ENCODE measurements at regions not wholly inside any gene's neighbourhood (a gene's known extent, or its start where the extent isn't known, plus 50 kb on each side); places are given as distances from the start of the nearest gene placed in this dataset.

DNA sequence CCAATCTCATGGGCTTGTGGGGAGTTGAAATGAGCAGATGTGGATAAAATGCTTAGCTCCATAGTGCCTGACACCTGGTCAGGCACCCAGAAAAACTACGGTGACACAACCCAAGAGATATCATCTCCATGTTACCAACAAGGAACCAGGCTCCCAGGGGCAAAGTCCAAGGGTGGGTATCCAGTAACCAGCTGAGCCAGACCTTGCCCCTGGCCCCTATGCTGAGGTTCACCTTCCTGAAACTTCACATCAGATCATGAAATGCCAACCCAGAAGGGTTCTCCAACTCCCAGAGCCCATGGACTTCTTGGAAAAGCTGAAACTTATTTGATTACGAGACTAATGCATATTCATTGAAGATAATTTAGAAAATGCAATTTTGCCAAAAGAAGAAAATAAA is 141.8 kb upstream of the KCNG1 start:
- TF ChIP-seq, protein P1, sequence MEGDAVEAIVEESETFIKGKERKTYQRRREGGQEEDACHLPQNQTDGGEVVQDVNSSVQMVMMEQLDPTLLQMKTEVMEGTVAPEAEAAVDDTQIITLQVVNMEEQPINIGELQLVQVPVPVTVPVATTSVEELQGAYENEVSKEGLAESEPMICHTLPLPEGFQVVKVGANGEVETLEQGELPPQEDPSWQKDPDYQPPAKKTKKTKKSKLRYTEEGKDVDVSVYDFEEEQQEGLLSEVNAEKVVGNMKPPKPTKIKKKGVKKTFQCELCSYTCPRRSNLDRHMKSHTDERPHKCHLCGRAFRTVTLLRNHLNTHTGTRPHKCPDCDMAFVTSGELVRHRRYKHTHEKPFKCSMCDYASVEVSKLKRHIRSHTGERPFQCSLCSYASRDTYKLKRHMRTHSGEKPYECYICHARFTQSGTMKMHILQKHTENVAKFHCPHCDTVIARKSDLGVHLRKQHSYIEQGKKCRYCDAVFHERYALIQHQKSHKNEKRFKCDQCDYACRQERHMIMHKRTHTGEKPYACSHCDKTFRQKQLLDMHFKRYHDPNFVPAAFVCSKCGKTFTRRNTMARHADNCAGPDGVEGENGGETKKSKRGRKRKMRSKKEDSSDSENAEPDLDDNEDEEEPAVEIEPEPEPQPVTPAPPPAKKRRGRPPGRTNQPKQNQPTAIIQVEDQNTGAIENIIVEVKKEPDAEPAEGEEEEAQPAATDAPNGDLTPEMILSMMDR (IDR thresholded peaks at IDR 0.05; ENCODE audit: insufficient read depth, low read length, poor library complexity, severe bottlenecking), result no peak
- TF ChIP-seq EZH2phosphoT487 (conservative IDR thresholded peaks at IDR 0.05; ENCODE audit: low read length), result no peak

All from SU-DHL-6 (cell line).